H1 (cell line): ENCODE measurements at regions not wholly inside any gene's neighbourhood (a gene's known extent, or its start where the extent isn't known, plus 50 kb on each side); places are given as distances from the start of the nearest gene placed in this dataset.
A peak's percentile ranks its signal among the peaks of the same experiment; 100 is the strongest.

Experiments
- ATF2 ChIP-seq: IDR thresholded peaks from 2 replicates; pipeline ENCODE4 v1.6.1; 2012; ENCODE audit warnings: low read length, inconsistent platforms
- BRCA1 ChIP-seq: IDR thresholded peaks from 2 replicates; pipeline ENCODE4 v1.6.1; 2012; ENCODE audit warnings: low read depth, low read length, improper control_type of control experiment
- CBX5 ChIP-seq: fragments of 300-800, 300-1000 bp; sonication (generic); IDR thresholded peaks from 2 replicates; pipeline ENCODE4 v1.7.1; 2016; ENCODE audit warnings: antibody characterized with exemption, low read length, low read depth
- CBX8 ChIP-seq: fragments of 300-800, 300-1000 bp; sonication (generic); IDR thresholded peaks from 2 replicates; pipeline ENCODE4 v1.7.1; 2016; ENCODE audit warnings: low read depth, low read length, borderline replicate concordance
- CHD1 ChIP-seq: IDR thresholded peaks from 2 replicates; pipeline ENCODE4 v1.6.1; 2012; ENCODE audit warnings: low read depth, low read length, improper control_type of control experiment
- CTBP2 ChIP-seq: IDR thresholded peaks from 2 replicates; pipeline ENCODE4 v1.7.0; 2011; ENCODE audit warnings: borderline replicate concordance, mild to moderate bottlenecking, moderate library complexity, mixed read lengths, low read length; ENCODE audit not compliant: insufficient read depth, insufficient read length
- EP300 ChIP-seq, 2 experiments: IDR thresholded peaks; 1 replicate in 1 of 2; 2 replicates in 1 of 2; pipeline ENCODE4 v1.6.1; 2011 to 2012; ENCODE audit warnings: low read depth in 2 of 2, low read length in 2 of 2, mild to moderate bottlenecking in 2 of 2, borderline replicate concordance in 1 of 2, inconsistent platforms in 1 of 2, moderate library complexity in 1 of 2
- EZH2 ChIP-seq: fragments of 200-600 bp; sonication (generic); IDR thresholded peaks from 2 replicates; pipeline ENCODE4 v1.7.1; 2012; ENCODE audit warnings: low read depth, mild to moderate bottlenecking, moderate library complexity, low read length, inconsistent platforms; ENCODE audit not compliant: severe bottlenecking
- FOSL1 ChIP-seq: IDR thresholded peaks from 2 replicates; pipeline ENCODE4 v1.6.1; 2011; ENCODE audit warnings: mild to moderate bottlenecking, low read depth, low read length, moderate library complexity; ENCODE audit not compliant: insufficient read depth
- GABPA ChIP-seq: IDR thresholded peaks from 2 replicates; pipeline ENCODE4 v1.6.1; 2011; ENCODE audit warnings: mild to moderate bottlenecking, low read length, moderate library complexity, borderline replicate concordance; ENCODE audit not compliant: insufficient read depth
- GTF2F1 ChIP-seq: IDR thresholded peaks from 2 replicates; pipeline ENCODE4 v1.6.1; 2012; ENCODE audit warnings: low read depth, low read length, improper control_type of control experiment, borderline replicate concordance
- HDAC6 ChIP-seq: IDR thresholded peaks from one replicate; pipeline ENCODE4 v1.7.1; 2012; ENCODE audit warnings: low read depth, mild to moderate bottlenecking, inconsistent platforms, low read length, moderate library complexity
- KDM4A ChIP-seq: IDR thresholded peaks from one replicate; pipeline ENCODE4 v1.7.1; 2012; ENCODE audit warnings: low read depth, mild to moderate bottlenecking, moderate library complexity, low read length, inconsistent platforms; ENCODE audit not compliant: severe bottlenecking
- KDM5A ChIP-seq: fragments of 200-600 bp; IDR thresholded peaks from 2 replicates; pipeline ENCODE4 v1.7.1; 2012; ENCODE audit warnings: mild to moderate bottlenecking, low read length, inconsistent platforms, mixed read lengths
- RAD21 ChIP-seq, 2 experiments: IDR thresholded peaks in 1 of 2; conservative IDR thresholded peaks in 1 of 2; 2 replicates each; pipeline ENCODE4 v1.6.1; 2011; ENCODE audit warnings: low read depth in 2 of 2, low read length in 2 of 2, improper control_type of control experiment in 1 of 2, inconsistent platforms in 1 of 2, mild to moderate bottlenecking in 1 of 2, moderate library complexity in 1 of 2
- RNF2 ChIP-seq: fragments of 200-900, 300-1000 bp; sonication (generic); IDR thresholded peaks from 2 replicates; pipeline ENCODE4 v1.7.1; 2016; ENCODE audit warnings: borderline replicate concordance, low read depth, mild to moderate bottlenecking, antibody characterized with exemption, low read length; ENCODE audit not compliant: poor library complexity, severe bottlenecking; ENCODE audit errors: missing control alignments
- RXRA ChIP-seq: IDR thresholded peaks from 2 replicates; pipeline ENCODE4 v1.6.1; 2011; ENCODE audit warnings: low read depth, mild to moderate bottlenecking, low read length, moderate library complexity; ENCODE audit not compliant: insufficient read depth
- SAP30 ChIP-seq: fragments of 300-600 bp; sonication (generic); IDR thresholded peaks from 2 replicates; pipeline ENCODE4 v1.7.1; 2012; ENCODE audit warnings: low read length, moderate library complexity, mild to moderate bottlenecking, inconsistent platforms; ENCODE audit not compliant: insufficient read depth, insufficient replicate concordance
- SP1 ChIP-seq: IDR thresholded peaks from 2 replicates; pipeline ENCODE4 v1.6.1; 2011; ENCODE audit warnings: low read depth, low read length
- TAF1 ChIP-seq: IDR thresholded peaks from 2 replicates; pipeline ENCODE4 v1.6.1; 2011; ENCODE audit warnings: mild to moderate bottlenecking, low read depth, low read length
- TBP ChIP-seq: IDR thresholded peaks from 2 replicates; pipeline ENCODE4 v1.6.1; 2011; ENCODE audit warnings: low read depth, low read length, improper control_type of control experiment
- TCF12 ChIP-seq: IDR thresholded peaks from 2 replicates; pipeline ENCODE4 v1.6.1; 2011; ENCODE audit warnings: low read depth, mild to moderate bottlenecking, low read length

- TF ChIP-seq RNF2 = no peak
- no peak for TF ChIP-seq TAF1
- TF ChIP-seq EP300 (IDR thresholded peaks at IDR 0.05; ENCODE audit: borderline replicate concordance in 1 of 2, low read depth in 2 of 2, low read length in 2 of 2) = no peak; a peak in 1 of 3 replicates
- no peak for TF ChIP-seq BRCA1
- TF ChIP-seq KDM4A = no peak
- no peak for TF ChIP-seq HDAC6
- no peak for TF ChIP-seq CBX5
- no peak for TF ChIP-seq FOSL1
- TF ChIP-seq TBP = no peak
- no peak for TF ChIP-seq KDM5A
- TF ChIP-seq SAP30 = no peak
- TF ChIP-seq ATF2 = no peak
- no peak for TF ChIP-seq CTBP2
- no peak for TF ChIP-seq RXRA
- peak; percentile 56; the same call in 1 of the 2 replicates for TF ChIP-seq SP1
- TF ChIP-seq GABPA = no peak
- TF ChIP-seq EZH2 = no peak
- no peak for TF ChIP-seq GTF2F1
- peak; percentile 90 for TF ChIP-seq TCF12
- no peak for TF ChIP-seq CBX8
- TF ChIP-seq CHD1 = no peak
- TF ChIP-seq RAD21 (IDR thresholded peaks at IDR 0.05 in 1 of 2, conservative IDR thresholded peaks at IDR 0.05 in 1 of 2; ENCODE audit: low read depth in 2 of 2, low read length in 2 of 2) = no peak
Observed at GRCh38 chr1:237962985-237963384, 72.3 kb upstream of the ZP4 start (continued).
